ENCODE measurements at regions not wholly inside any gene's neighbourhood (a gene's known extent, or its start where the extent isn't known, plus 50 kb on each side); places are given as distances from the start of the nearest gene placed in this dataset.

DNA sequence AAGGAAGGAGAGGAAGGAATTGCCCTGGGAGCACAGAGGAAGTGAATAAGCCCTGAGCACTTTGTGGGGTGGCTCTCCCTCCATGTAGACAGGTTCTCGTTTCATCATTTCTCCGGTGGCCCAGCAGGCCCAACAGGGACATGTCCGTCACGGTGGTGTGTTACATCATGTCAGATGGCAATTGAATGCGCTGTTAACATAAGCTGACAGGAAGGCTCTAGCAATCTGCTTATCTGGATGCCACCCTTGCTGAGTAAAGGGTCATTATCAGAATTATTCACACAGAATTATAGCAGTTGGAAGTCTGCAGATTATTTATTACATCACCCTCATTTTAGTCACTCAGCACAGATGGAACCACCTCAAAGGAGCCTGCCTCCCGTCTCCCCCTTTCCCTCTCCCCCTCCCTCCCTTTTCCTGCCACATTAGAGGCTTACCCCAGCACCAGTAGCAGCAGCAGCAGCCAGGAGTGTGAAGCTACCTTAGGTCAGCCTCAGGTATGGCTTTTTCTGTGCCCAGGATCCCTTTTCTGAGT, 124.3 kb upstream of the TRIM2 start:
- Histone ChIP-seq H3K27me3 (ENCODE audit: control insufficient read depth in 1 of 2, insufficient read depth in 2 of 2, low read length in 2 of 2) (no peaks in the 10 kb centered on the region), H3K9ac (ENCODE audit: low read length) (no peak overlapping the region), H3K9me3 (ENCODE audit: low read length) (no peaks in the 10 kb centered on the region), H3K4me1 (ENCODE audit: insufficient read depth, low read length) (peaks cover 7% of the 10 kb centered on the region), H3K27ac (ENCODE audit: low read depth, low read length) (no peak overlapping the region), H3K36me3 (ENCODE audit: insufficient read depth, low read length) (no peaks in the 10 kb centered on the region), H3K4me3 (ENCODE audit: low read depth in 1 of 2, low read length in 2 of 2) (no peak overlapping the region)

DNA sequence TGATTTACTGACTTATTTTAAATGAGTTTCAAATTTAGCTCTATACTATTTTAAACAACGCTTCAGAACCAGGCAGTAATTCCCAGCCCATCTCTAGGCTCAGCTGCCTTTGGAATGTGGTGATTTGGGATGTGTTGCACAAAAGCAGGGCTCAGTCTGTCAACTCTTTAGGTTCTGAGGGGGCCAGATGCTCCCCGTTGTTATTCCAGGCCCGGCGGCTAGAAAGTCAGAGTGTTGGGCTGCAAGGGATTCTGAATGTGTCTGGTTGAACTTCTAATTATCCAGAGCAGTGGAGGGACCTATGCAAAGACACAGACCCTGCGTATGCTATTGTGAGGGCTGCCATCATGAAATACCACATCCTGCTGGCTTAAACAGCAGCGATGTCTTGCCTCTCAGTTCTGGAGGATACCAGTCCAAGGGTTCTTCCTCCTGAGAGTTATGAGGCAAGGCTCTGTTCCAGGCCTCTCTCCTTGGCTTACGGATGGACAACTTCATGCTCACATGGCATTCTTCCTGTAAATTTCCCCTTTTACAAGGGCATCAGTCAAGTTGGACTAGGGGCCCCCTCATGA, 123.2 kb upstream of the TRIM2 start:
- no peak overlapping the region for H3K4me3 ChIP-seq (ENCODE audit: low read depth in 1 of 2, low read length in 2 of 2)
- H3K9ac ChIP-seq (ENCODE audit: low read length): no peak overlapping the region
- H3K27ac ChIP-seq (ENCODE audit: low read depth, low read length): no peak overlapping the region
- H3K9me3 ChIP-seq (ENCODE audit: low read length): no peaks in the 10 kb centered on the region
- peaks cover 7% of the 10 kb centered on the region for H3K4me1 ChIP-seq (ENCODE audit: insufficient read depth, low read length)
- no peaks in the 10 kb centered on the region for H3K36me3 ChIP-seq (ENCODE audit: insufficient read depth, low read length)
- no peaks in the 10 kb centered on the region for H3K27me3 ChIP-seq (ENCODE audit: control insufficient read depth in 1 of 2, insufficient read depth in 2 of 2, low read length in 2 of 2)

DNA sequence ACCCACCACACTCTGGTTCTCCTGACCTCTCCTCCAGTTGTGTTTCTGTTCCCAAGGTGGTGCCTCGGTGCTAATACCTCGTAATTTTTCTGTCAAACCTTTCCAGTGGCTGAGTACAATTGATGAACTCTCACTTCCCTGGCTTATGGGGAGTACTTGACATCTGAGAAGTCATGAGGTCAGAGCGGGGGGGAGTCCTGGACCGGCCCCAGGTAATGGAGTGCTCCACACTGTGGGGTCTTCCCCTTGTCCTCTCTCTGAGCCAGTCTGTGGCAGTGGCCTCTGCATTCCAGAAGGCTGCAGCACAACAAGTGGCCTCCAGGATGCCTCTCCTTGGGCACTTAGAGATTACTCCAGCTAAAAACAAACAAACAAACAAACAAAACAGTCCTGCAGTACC, 122.5 kb upstream of the TRIM2 start:
- H3K9ac ChIP-seq (ENCODE audit: low read length): no peak overlapping the region
- H3K4me3 ChIP-seq (ENCODE audit: low read depth in 1 of 2, low read length in 2 of 2): no peak overlapping the region
- no peak overlapping the region for H3K27ac ChIP-seq (ENCODE audit: low read depth, low read length)
- no peaks in the 10 kb centered on the region for H3K27me3 ChIP-seq (ENCODE audit: control insufficient read depth in 1 of 2, insufficient read depth in 2 of 2, low read length in 2 of 2)
- peaks cover 7% of the 10 kb centered on the region for H3K4me1 ChIP-seq (ENCODE audit: insufficient read depth, low read length)
- no peaks in the 10 kb centered on the region for H3K9me3 ChIP-seq (ENCODE audit: low read length)
- no peaks in the 10 kb centered on the region for H3K36me3 ChIP-seq (ENCODE audit: insufficient read depth, low read length)

DNA sequence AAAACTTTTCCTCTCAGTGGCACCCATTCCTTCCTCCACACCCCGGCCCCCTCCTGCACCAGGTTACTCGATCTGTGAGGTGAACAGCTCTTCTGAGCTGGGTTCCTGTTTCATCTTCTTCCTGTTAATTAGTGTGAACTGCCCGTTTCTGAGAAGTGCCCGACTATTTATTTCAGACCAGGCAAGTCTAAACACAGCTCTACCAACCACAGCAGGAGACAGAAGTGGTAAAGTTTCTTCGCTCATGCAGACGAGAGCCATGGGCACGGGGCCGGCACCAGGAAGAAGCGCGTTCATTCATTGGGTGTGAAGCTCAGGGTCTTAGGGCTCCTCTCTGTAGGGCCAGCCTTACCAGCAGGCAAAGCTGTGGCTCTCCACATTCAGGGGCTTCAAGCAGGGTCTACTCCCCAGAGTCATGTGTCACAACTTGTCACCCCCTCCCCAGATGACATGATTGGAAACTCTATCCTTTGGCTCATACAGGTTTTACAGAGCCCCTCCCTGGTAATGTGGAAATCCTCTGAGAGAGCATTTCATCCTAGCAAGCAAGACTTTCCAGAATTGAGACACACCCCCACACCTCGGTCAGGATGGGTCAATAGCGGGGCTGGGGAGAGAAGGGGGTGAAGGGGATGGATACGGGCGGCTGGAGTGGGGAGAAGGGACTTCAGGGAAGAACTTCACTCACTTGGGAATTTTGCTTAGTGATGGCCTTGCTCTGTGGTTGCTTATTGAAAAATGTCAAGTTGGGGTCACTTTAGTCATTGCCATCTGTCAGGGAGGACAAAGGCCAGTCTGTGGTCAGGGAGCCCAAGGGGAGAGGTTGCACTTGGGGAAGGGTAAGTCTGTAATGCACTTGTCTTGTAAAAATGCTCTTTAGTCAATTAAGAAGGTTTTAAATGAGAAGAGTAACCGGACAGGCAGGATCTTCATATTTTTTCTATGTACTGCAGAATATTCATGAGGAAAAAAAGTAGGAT, 121.6 kb upstream of the TRIM2 start:
- no peaks in the 10 kb centered on the region for H3K36me3 ChIP-seq (ENCODE audit: insufficient read depth, low read length)
- H3K9me3 ChIP-seq (ENCODE audit: low read length): no peaks in the 10 kb centered on the region
- peaks cover 7% of the 10 kb centered on the region for H3K4me1 ChIP-seq (ENCODE audit: insufficient read depth, low read length)
- H3K27ac ChIP-seq (ENCODE audit: low read depth, low read length): no peak overlapping the region
- no peak overlapping the region for H3K4me3 ChIP-seq (ENCODE audit: low read depth in 1 of 2, low read length in 2 of 2)
- no peak overlapping the region for H3K9ac ChIP-seq (ENCODE audit: low read length)
- H3K27me3 ChIP-seq (ENCODE audit: control insufficient read depth in 1 of 2, insufficient read depth in 2 of 2, low read length in 2 of 2): no peaks in the 10 kb centered on the region

DNA sequence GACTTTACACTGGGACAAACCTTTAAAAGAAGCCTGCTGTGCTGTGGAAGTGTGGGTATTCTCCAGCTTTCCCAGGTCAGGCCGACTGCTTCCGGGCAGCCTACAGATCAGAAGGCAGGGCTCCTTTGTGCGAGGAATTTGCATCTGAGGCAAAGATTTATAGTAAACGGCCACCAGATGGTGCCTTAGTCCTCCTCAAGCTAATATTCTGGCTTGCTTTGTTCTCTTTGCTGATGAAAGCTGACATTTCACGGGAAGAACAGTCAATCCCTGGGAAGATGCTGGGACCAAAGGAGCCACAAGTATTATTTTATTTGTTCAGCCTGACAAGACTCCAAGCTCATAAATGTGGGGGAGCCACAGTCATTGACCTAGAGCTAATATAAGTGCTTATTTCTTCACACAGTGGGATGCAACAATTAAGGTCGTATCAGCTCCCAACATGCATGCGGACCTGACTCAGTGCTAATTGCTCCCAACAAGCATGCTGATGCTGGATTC, 120.7 kb upstream of the TRIM2 start:
- no peaks in the 10 kb centered on the region for H3K36me3 ChIP-seq (ENCODE audit: insufficient read depth, low read length)
- H3K27ac ChIP-seq (ENCODE audit: low read depth, low read length): no peak overlapping the region
- H3K4me1 ChIP-seq (ENCODE audit: insufficient read depth, low read length): peaks cover 7% of the 10 kb centered on the region
- H3K4me3 ChIP-seq (ENCODE audit: low read depth in 1 of 2, low read length in 2 of 2): no peak overlapping the region
- no peak overlapping the region for H3K9ac ChIP-seq (ENCODE audit: low read length)
- H3K27me3 ChIP-seq (ENCODE audit: control insufficient read depth in 1 of 2, insufficient read depth in 2 of 2, low read length in 2 of 2): no peaks in the 10 kb centered on the region
- no peaks in the 10 kb centered on the region for H3K9me3 ChIP-seq (ENCODE audit: low read length)

DNA sequence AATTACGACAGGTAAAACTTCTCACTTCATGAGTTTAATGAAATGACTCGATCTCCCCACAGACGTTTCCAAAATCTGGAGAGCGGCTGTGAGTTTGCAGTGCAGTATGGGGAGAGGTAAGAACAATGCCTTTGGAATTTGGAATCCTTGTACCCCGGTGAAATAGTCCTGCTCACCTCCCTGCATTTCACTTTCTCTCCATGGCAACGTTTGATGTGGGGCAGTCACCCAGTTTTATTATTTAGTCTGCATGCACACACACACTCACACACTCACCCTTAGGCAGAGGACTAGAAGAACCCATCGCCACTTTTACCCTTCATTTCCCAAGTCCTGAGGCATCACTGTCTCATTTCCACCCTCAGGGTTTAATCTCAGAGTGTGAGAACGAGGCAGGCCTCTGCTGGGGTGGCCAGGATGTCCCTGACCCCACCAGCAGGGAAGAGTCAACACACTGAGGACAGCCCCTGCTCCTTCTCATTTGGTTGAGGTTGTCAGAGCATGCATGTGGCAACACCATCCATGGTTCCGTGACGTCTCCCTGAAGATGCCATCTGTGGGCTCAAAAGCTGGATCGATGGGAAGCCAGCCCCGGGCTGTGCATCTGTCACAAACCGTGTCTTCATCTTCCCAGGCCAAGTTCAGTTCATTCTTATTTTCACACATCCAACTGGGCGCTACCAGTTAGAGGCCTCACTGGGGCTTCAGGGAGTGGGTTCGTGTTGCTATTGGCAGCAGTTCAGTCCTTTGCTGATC, 119.8 kb upstream of the TRIM2 start:
- H3K9ac ChIP-seq (ENCODE audit: low read length): no peak overlapping the region
- H3K9me3 ChIP-seq (ENCODE audit: low read length): no peaks in the 10 kb centered on the region
- peaks cover 7% of the 10 kb centered on the region for H3K4me1 ChIP-seq (ENCODE audit: insufficient read depth, low read length)
- H3K36me3 ChIP-seq (ENCODE audit: insufficient read depth, low read length): no peaks in the 10 kb centered on the region
- no peak overlapping the region for H3K27ac ChIP-seq (ENCODE audit: low read depth, low read length)
- no peak overlapping the region for H3K4me3 ChIP-seq (ENCODE audit: low read depth in 1 of 2, low read length in 2 of 2)
- no peaks in the 10 kb centered on the region for H3K27me3 ChIP-seq (ENCODE audit: control insufficient read depth in 1 of 2, insufficient read depth in 2 of 2, low read length in 2 of 2)

DNA sequence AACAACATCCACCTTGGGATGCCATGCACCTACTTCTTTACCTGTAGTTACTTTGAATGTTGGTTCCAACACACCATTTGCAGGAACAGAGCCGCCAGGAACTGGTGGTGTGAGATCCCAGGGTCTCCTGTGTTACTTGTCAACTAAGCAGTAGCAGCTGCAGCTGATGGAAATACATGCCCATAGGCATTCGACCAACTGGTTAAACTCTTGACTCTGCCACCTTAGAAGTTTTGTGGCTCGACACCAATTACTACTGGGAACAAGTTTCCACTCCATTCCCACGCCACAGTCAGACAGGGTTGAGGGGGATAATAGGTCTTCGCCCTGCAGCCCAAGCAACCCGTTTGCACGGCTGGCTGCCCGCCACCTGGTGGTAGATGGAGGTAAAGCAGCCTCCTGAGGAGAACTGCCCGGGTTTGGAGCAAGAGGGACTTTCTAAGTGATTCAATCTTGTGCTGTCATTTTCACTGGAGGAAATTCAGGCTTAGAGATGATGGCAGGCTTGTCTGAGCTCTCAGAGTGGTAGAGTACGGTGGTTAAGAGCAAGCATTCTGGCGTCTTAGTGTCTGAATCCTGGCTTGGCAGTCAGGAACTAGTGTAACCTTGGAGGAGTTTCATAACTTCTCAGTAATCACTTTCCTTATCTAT, 119.1 kb upstream of the TRIM2 start:
- H3K27ac ChIP-seq (ENCODE audit: low read depth, low read length): no peak overlapping the region
- no peaks in the 10 kb centered on the region for H3K9me3 ChIP-seq (ENCODE audit: low read length)
- H3K4me1 ChIP-seq (ENCODE audit: insufficient read depth, low read length): peaks cover 7% of the 10 kb centered on the region
- H3K36me3 ChIP-seq (ENCODE audit: insufficient read depth, low read length): no peaks in the 10 kb centered on the region
- no peak overlapping the region for H3K4me3 ChIP-seq (ENCODE audit: low read depth in 1 of 2, low read length in 2 of 2)
- H3K27me3 ChIP-seq (ENCODE audit: control insufficient read depth in 1 of 2, insufficient read depth in 2 of 2, low read length in 2 of 2): no peaks in the 10 kb centered on the region
- no peak overlapping the region for H3K9ac ChIP-seq (ENCODE audit: low read length)

DNA sequence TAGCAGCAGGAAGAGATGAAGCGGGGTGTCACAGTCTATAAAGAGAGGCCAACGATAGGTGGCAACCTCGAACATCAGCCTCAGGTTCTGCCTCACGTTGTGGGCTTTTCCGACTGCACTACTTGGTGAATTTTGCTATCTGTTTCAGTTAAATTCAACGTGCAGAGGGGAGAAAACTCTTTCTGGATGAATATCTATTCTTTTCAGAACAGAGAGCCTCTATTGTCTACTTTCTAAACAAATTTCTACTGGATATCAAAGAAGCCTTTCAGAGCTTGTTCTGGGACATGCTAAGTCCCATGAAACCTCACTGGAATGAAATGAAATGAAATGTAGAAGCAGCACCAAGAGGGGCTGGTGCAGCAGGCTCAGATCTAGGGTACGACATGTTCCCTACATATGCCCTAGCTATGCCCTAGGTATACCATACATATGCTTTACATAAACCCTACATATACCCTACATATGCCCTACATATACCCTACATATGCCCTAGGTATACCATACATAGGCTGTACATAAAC, 116.5 kb upstream of the TRIM2 start:
- no peak overlapping the region for H3K27ac ChIP-seq (ENCODE audit: low read depth, low read length)
- H3K9me3 ChIP-seq (ENCODE audit: low read length): no peaks in the 10 kb centered on the region
- H3K36me3 ChIP-seq (ENCODE audit: insufficient read depth, low read length): no peaks in the 10 kb centered on the region
- no peak overlapping the region for H3K4me3 ChIP-seq (ENCODE audit: low read depth in 1 of 2, low read length in 2 of 2)
- H3K4me1 ChIP-seq (ENCODE audit: insufficient read depth, low read length): peaks cover 7% of the 10 kb centered on the region
- H3K27me3 ChIP-seq (ENCODE audit: control insufficient read depth in 1 of 2, insufficient read depth in 2 of 2, low read length in 2 of 2): no peaks in the 10 kb centered on the region
- H3K9ac ChIP-seq (ENCODE audit: low read length): no peak overlapping the region

DNA sequence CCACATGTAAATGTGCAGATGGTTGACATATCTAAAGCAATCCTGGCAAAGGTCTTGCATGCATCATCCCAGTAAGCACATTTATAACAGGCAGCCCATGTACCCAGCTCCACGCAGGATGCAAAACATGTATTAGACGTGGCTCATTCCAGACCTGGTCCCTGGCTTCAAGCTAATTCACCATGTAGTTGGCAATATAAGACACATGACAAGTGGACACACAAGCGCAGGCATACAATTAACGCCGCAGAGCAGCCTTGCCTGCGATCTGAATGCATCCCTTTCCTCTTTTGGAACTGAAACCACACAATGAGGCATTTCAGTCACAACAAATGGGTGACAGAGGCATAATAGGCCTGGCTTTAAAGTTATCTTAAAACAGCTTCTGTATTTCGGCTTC, 114.5 kb upstream of the TRIM2 start:
- Histone ChIP-seq H3K27ac (ENCODE audit: low read depth, low read length) (no peak overlapping the region), H3K4me1 (ENCODE audit: insufficient read depth, low read length) (no peaks in the 10 kb centered on the region), H3K27me3 (ENCODE audit: control insufficient read depth in 1 of 2, insufficient read depth in 2 of 2, low read length in 2 of 2) (no peaks in the 10 kb centered on the region), H3K9ac (ENCODE audit: low read length) (no peak overlapping the region), H3K4me3 (ENCODE audit: low read depth in 1 of 2, low read length in 2 of 2) (no peak overlapping the region), H3K9me3 (ENCODE audit: low read length) (no peaks in the 10 kb centered on the region), H3K36me3 (ENCODE audit: insufficient read depth, low read length) (no peaks in the 10 kb centered on the region)

DNA sequence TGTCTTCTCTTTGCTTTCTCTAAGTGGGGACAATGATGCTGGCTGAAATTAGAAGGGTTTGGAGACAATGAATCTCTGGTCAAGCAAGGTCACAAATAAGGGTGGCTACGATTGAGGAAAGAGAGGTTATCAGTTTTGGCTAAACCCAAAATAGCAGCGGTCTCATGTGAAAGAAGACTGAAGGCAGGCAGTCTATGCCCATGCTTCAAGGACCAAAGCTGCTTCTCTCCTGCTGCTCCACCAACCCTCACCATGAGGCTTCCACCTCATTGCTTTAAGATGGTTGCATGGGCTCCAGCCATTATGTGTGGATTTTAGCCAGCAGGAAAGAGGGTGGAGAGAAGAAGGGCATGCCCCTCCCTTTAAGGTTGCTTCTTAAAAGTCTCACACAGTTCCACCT, 114.1 kb upstream of the TRIM2 start:
- Histone ChIP-seq H3K9me3 (ENCODE audit: low read length) (no peaks in the 10 kb centered on the region), H3K4me3 (ENCODE audit: low read depth in 1 of 2, low read length in 2 of 2) (no peak overlapping the region), H3K36me3 (ENCODE audit: insufficient read depth, low read length) (no peaks in the 10 kb centered on the region), H3K27me3 (ENCODE audit: control insufficient read depth in 1 of 2, insufficient read depth in 2 of 2, low read length in 2 of 2) (no peaks in the 10 kb centered on the region), H3K4me1 (ENCODE audit: insufficient read depth, low read length) (no peaks in the 10 kb centered on the region), H3K9ac (ENCODE audit: low read length) (no peak overlapping the region), H3K27ac (ENCODE audit: low read depth, low read length) (no peak overlapping the region)
